ENCODE measurements at regions not wholly inside any gene's neighbourhood (a gene's known extent, or its start where the extent isn't known, plus 50 kb on each side); places are given as distances from the start of the nearest gene placed in this dataset.

DNA sequence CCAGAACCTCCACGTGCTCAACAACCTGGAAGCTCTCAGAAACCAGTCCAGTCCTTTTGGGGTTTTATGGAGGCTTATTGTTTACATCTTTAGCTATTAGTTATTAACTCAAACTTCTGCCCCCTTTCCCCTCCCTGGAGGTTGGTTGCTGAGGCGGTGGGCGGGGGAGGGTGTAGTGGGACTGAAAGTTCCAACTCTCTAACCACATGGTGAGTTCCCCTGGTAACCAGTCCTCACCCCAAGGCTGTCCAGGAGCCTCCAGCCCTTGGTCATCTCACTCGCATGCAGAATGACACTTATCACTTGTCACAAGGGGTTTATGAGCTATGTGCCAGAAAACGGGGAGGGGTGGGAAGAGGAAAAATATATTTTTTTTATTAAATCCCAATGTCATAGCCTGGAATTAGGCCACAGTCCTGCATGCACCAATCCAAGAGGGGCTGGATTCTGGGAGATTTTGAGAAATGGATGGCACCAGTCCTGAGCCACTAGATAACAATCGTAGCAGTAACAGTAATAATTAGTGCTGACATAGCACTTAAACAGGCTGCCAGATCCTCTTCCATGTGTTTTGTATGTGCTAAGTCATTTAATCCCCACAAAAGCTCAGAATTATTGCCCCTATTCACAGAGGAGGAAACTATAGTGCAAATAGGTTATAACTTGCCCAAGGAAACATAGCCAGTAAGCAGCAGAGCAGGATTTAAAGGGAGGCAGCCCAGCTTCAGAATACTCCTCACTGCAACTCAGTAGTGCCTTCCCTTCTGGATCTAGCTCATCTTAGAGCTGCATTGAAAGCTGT, 85.7 kb downstream of the CRYGS start:
- TF ChIP-seq, protein P1, sequence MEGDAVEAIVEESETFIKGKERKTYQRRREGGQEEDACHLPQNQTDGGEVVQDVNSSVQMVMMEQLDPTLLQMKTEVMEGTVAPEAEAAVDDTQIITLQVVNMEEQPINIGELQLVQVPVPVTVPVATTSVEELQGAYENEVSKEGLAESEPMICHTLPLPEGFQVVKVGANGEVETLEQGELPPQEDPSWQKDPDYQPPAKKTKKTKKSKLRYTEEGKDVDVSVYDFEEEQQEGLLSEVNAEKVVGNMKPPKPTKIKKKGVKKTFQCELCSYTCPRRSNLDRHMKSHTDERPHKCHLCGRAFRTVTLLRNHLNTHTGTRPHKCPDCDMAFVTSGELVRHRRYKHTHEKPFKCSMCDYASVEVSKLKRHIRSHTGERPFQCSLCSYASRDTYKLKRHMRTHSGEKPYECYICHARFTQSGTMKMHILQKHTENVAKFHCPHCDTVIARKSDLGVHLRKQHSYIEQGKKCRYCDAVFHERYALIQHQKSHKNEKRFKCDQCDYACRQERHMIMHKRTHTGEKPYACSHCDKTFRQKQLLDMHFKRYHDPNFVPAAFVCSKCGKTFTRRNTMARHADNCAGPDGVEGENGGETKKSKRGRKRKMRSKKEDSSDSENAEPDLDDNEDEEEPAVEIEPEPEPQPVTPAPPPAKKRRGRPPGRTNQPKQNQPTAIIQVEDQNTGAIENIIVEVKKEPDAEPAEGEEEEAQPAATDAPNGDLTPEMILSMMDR (IDR thresholded peaks at IDR 0.05) = no peak
- no peak for TF ChIP-seq POLR2A (IDR thresholded peaks at IDR 0.05)
